Transverse colon (tissue), 3 donors: ENCODE measurements at regions not wholly inside any gene's neighbourhood (a gene's known extent, or its start where the extent isn't known, plus 50 kb on each side); places are given as distances from the start of the nearest gene placed in this dataset.

Source experiments
- EP300 ChIP-seq: sonication (generic); formaldehyde crosslinking; IDR thresholded peaks from one replicate; pipeline ENCODE4 v1.6.1; 2017; ENCODE audit warnings: antibody characterized with exemption, low read depth
- POLR2AphosphoS5 ChIP-seq, 3 donors: sonication (generic); formaldehyde crosslinking; IDR thresholded peaks; one replicate each; pipeline ENCODE4 v1.6.1; 2016; ENCODE audit warnings: antibody characterized with exemption in 3 of 3

DNA sequence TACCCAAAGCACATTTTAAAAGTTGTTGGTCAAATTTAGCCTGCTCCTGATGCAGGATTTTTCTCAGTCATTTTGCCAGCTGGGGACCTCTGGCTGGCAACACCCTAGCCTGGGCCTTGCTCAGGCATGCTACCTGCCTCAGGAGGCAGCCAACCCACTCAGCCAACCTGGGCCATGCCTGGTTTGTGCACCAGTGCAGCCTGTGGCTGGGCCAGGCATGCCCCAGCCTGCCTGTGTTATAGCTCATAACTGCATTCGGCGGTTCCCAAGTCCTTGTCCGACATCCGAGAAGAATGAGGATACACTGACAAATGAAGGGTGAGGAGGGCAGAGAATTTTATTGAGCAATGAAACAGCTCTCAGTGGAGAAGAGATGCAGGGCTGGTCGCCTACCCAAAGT, 608.0 kb downstream of the SUCLG1 start:
- TF ChIP-seq EP300 (no peak), POLR2AphosphoS5 (IDR thresholded peaks at IDR 0.05) (no peak)
